GM11168 (cell line): ENCODE measurements at regions not wholly inside any gene's neighbourhood (a gene's known extent, or its start where the extent isn't known, plus 50 kb on each side); places are given as distances from the start of the nearest gene placed in this dataset.

ENCODE experiments used
- in situ Hi-C: fragments of 300-500 bp; cut with MboI; formaldehyde crosslinking; loops from one replicate; pipeline ENCODE4 v1.12.0; 2022; ENCODE audit warnings: low sequenced_read_pairs; ENCODE audit not compliant: unreplicated experiment

- in situ Hi-C loops: loop anchor here (5.0 kb wide), 1 partner anchor 145 kb away; no protein-coding TSS in a partner anchor
Measured at GRCh38 chr13:29922281-29922821, 71.9 kb upstream of the UBL3 start.

GRCh38 chr13:29921542-29921941 lies 71.1 kb upstream of the UBL3 start:
- in situ Hi-C loops: loop anchor here (5.0 kb wide), 1 partner anchor 144 kb away; no protein-coding TSS in a partner anchor

- in situ Hi-C loops: loop anchor here (5.0 kb wide), 1 partner anchor 143 kb away; no protein-coding TSS in a partner anchor
Measured at GRCh38 chr13:29920025-29920643, 69.7 kb upstream of the UBL3 start.

- in situ Hi-C loops: no loop called here
Measured at GRCh38 chr13:29918845-29919244, 68.4 kb upstream of the UBL3 start.

GRCh38 chr13:29917650-29918049 lies 67.2 kb upstream of the UBL3 start:
- in situ Hi-C loops: no loop called here

GRCh38 chr13:29914581-29914980 lies 64.2 kb upstream of the UBL3 start:
- in situ Hi-C loops: no loop called here

GRCh38 chr13:29911781-29912418 lies 61.5 kb upstream of the UBL3 start:
- in situ Hi-C loops: no loop called here

- in situ Hi-C loops: no loop called here
Measured at GRCh38 chr13:29909975-29910674, 59.7 kb upstream of the UBL3 start.

GRCh38 chr13:29909081-29909730 lies 58.8 kb upstream of the UBL3 start:
- in situ Hi-C loops: no loop called here

- in situ Hi-C loops: no loop called here
Measured at GRCh38 chr13:29908416-29909080, 58.1 kb upstream of the UBL3 start.

- in situ Hi-C loops: no loop called here
Measured at GRCh38 chr13:29907670-29908069, 57.3 kb upstream of the UBL3 start.

- in situ Hi-C loops: no loop called here
Measured at GRCh38 chr13:29906432-29907011, 56.1 kb upstream of the UBL3 start.

GRCh38 chr13:29905845-29906244 lies 55.4 kb upstream of the UBL3 start:
- in situ Hi-C loops: no loop called here

GRCh38 chr13:29903996-29904395 lies 53.6 kb upstream of the UBL3 start:
- in situ Hi-C loops: no loop called here

GRCh38 chr13:29903543-29903942 lies 53.1 kb upstream of the UBL3 start:
- in situ Hi-C loops: no loop called here

GRCh38 chr13:29902632-29903305 lies 52.4 kb upstream of the UBL3 start:
- in situ Hi-C loops: no loop called here

GRCh38 chr13:29901710-29902631 lies 51.6 kb upstream of the UBL3 start:
- in situ Hi-C loops: no loop called here
